IPS-18a (cell line): ENCODE measurements at regions not wholly inside any gene's neighbourhood (a gene's known extent, or its start where the extent isn't known, plus 50 kb on each side); places are given as distances from the start of the nearest gene placed in this dataset.
"Not testable (repeated sequence)": the region's sequence is repeated elsewhere in the genome, so short reads cannot be mapped to it uniquely, and the experiment has no call there.

Source experiments
- H3K27ac ChIP-seq: one replicate; pipeline ENCODE4 v1.5.1; 2013; ENCODE audit warnings: low read length
- H3K27me3 ChIP-seq: one replicate; pipeline ENCODE4 v1.6.1; 2013; ENCODE audit warnings: mild to moderate bottlenecking, low read length; ENCODE audit not compliant: control insufficient read depth, insufficient read depth
- H3K36me3 ChIP-seq: one replicate; pipeline ENCODE4 v1.6.1; 2013; ENCODE audit warnings: low read depth, low read length; ENCODE audit not compliant: control insufficient read depth
- H3K4me1 ChIP-seq: one replicate; pipeline ENCODE4 v1.6.1; 2013; ENCODE audit warnings: low read depth, low read length; ENCODE audit not compliant: control insufficient read depth
- H3K4me3 ChIP-seq: one replicate; pipeline ENCODE4 v1.5.1; 2013; ENCODE audit warnings: low read length
- H3K9ac ChIP-seq: one replicate; pipeline ENCODE4 v1.6.1; 2013; ENCODE audit warnings: mild to moderate bottlenecking, low read length, moderate library complexity
- H3K9me3 ChIP-seq: one replicate; pipeline ENCODE4 v1.6.1; 2013; ENCODE audit warnings: low read depth, low read length; ENCODE audit not compliant: control insufficient read depth

GRCh38 chr19:28301961-28302360 is 911.0 kb downstream of the UQCRFS1 start:
- Histone ChIP-seq H3K36me3 (no peaks in the 10 kb centered on the region), H3K9me3 (no peaks in the 10 kb centered on the region), H3K4me3 (no peak overlapping the region), H3K27me3 (no peaks in the 10 kb centered on the region), H3K9ac (no peak overlapping the region), H3K4me1 (peaks cover 6% of the 10 kb centered on the region), H3K27ac (no peak overlapping the region)

- Histone ChIP-seq H3K4me1 (peaks cover 6% of the 10 kb centered on the region), H3K4me3 (no peak overlapping the region), H3K27ac (no peak overlapping the region), H3K9me3 (no peaks in the 10 kb centered on the region), H3K9ac (no peak overlapping the region), H3K36me3 (no peaks in the 10 kb centered on the region), H3K27me3 (no peaks in the 10 kb centered on the region)
Observed at GRCh38 chr19:28301463-28301862, 911.5 kb downstream of the UQCRFS1 start.

- Histone ChIP-seq H3K27ac (no peak overlapping the region), H3K9ac (no peak overlapping the region), H3K4me1 (peaks cover 6% of the 10 kb centered on the region), H3K36me3 (no peaks in the 10 kb centered on the region), H3K4me3 (no peak overlapping the region), H3K9me3 (no peaks in the 10 kb centered on the region), H3K27me3 (no peaks in the 10 kb centered on the region)
Observed at GRCh38 chr19:28299649-28300048, 913.3 kb downstream of the UQCRFS1 start.

GRCh38 chr19:28297586-28298157 is 915.3 kb downstream of the UQCRFS1 start:
- no peak overlapping the region for H3K4me3 ChIP-seq
- H3K9me3 ChIP-seq, result no peaks in the 10 kb centered on the region
- H3K4me1 ChIP-seq, result peaks cover 24% of the 10 kb centered on the region
- no peaks in the 10 kb centered on the region for H3K27me3 ChIP-seq
- no peak overlapping the region for H3K9ac ChIP-seq
- no peaks in the 10 kb centered on the region for H3K36me3 ChIP-seq
- H3K27ac ChIP-seq, result no peak overlapping the region

GRCh38 chr19:28297036-28297435 is 915.9 kb downstream of the UQCRFS1 start:
- Histone ChIP-seq H3K9me3 (no peaks in the 10 kb centered on the region), H3K4me3 (no peak overlapping the region), H3K9ac (no peak overlapping the region), H3K27ac (no peak overlapping the region), H3K27me3 (no peaks in the 10 kb centered on the region), H3K4me1 (peaks cover 29% of the 10 kb centered on the region), H3K36me3 (no peaks in the 10 kb centered on the region)

- no peak overlapping the region for H3K27ac ChIP-seq
- H3K27me3 ChIP-seq, result no peaks in the 10 kb centered on the region
- H3K9me3 ChIP-seq, result no peaks in the 10 kb centered on the region
- no peak overlapping the region for H3K4me3 ChIP-seq
- H3K9ac ChIP-seq, result no peak overlapping the region
- peaks cover 34% of the 10 kb centered on the region for H3K4me1 ChIP-seq
- H3K36me3 ChIP-seq, result no peaks in the 10 kb centered on the region
Observed at GRCh38 chr19:28296506-28296905, 916.4 kb downstream of the UQCRFS1 start.

- H3K9ac ChIP-seq, H3K27me3 ChIP-seq, H3K27ac ChIP-seq, H3K4me3 ChIP-seq, H3K9me3 ChIP-seq, H3K36me3 ChIP-seq: not testable (repeated sequence)
- H3K4me1 ChIP-seq, result peaks cover 44% of the 10 kb centered on the region
Observed at GRCh38 chr19:28294975-28295374, 918.0 kb downstream of the UQCRFS1 start.

- H3K36me3 ChIP-seq, result no peaks in the 10 kb centered on the region
- H3K4me3 ChIP-seq, result no peak overlapping the region
- H3K4me1 ChIP-seq, result peaks cover 46% of the 10 kb centered on the region
- H3K27me3 ChIP-seq, result no peaks in the 10 kb centered on the region
- H3K9ac ChIP-seq, result no peak overlapping the region
- H3K27ac ChIP-seq, result no peak overlapping the region
- no peaks in the 10 kb centered on the region for H3K9me3 ChIP-seq
Observed at GRCh38 chr19:28294395-28294794, 918.6 kb downstream of the UQCRFS1 start.

- no peak overlapping the region for H3K9ac ChIP-seq
- H3K4me1 ChIP-seq, result peaks cover 49% of the 10 kb centered on the region
- H3K27ac ChIP-seq, result no peak overlapping the region
- H3K27me3 ChIP-seq, result no peaks in the 10 kb centered on the region
- no peak overlapping the region for H3K4me3 ChIP-seq
- no peaks in the 10 kb centered on the region for H3K9me3 ChIP-seq
- H3K36me3 ChIP-seq, result no peaks in the 10 kb centered on the region
Observed at GRCh38 chr19:28293685-28294084, 919.3 kb downstream of the UQCRFS1 start.

GRCh38 chr19:28292822-28293500 is 920.0 kb downstream of the UQCRFS1 start:
- Histone ChIP-seq H3K27me3 (no peaks in the 10 kb centered on the region), H3K36me3 (no peaks in the 10 kb centered on the region), H3K27ac (no peak overlapping the region), H3K4me3 (no peak overlapping the region), H3K9ac (no peak overlapping the region), H3K4me1 (peaks cover 52% of the 10 kb centered on the region), H3K9me3 (no peaks in the 10 kb centered on the region)

GRCh38 chr19:28291874-28292273 is 921.1 kb downstream of the UQCRFS1 start:
- peaks cover 52% of the 10 kb centered on the region for H3K4me1 ChIP-seq
- no peaks in the 10 kb centered on the region for H3K9me3 ChIP-seq
- H3K36me3 ChIP-seq, result no peaks in the 10 kb centered on the region
- peak overlapping the region; percentile 27 for H3K4me3 ChIP-seq
- no peak overlapping the region for H3K9ac ChIP-seq
- no peak overlapping the region for H3K27ac ChIP-seq
- H3K27me3 ChIP-seq, result no peaks in the 10 kb centered on the region

GRCh38 chr19:28290963-28291657 is 921.8 kb downstream of the UQCRFS1 start:
- Histone ChIP-seq H3K27ac (no peak overlapping the region), H3K4me1 (peaks cover 52% of the 10 kb centered on the region), H3K9ac (no peak overlapping the region), H3K27me3 (no peaks in the 10 kb centered on the region), H3K9me3 (no peaks in the 10 kb centered on the region), H3K4me3 (peak overlapping the region; percentile 27), H3K36me3 (no peaks in the 10 kb centered on the region)
